IMR-90 (cell line): ENCODE measurements at regions not wholly inside any gene's neighbourhood (a gene's known extent, or its start where the extent isn't known, plus 50 kb on each side); places are given as distances from the start of the nearest gene placed in this dataset.

ENCODE experiments used
- CHD1 ChIP-seq: IDR thresholded peaks from 2 replicates; pipeline ENCODE4 v1.6.1; 2012; ENCODE audit warnings: low read depth, low read length, improper control_type of control experiment
- CTCF ChIP-seq: conservative IDR thresholded peaks from 2 replicates; pipeline ENCODE4 v1.5.1; 2012; ENCODE audit warnings: mild to moderate bottlenecking, low read depth, low read length, improper control_type of control experiment
- MAFK ChIP-seq: IDR thresholded peaks from 2 replicates; pipeline ENCODE4 v1.6.1; 2012; ENCODE audit warnings: low read depth, low read length, improper control_type of control experiment
- MXI1 ChIP-seq: IDR thresholded peaks from 2 replicates; pipeline ENCODE4 v1.6.1; 2012; ENCODE audit warnings: low read depth, mild to moderate bottlenecking, low read length, moderate library complexity, borderline replicate concordance
- POLR2A ChIP-seq: IDR thresholded peaks from 2 replicates; pipeline ENCODE4 v1.6.1; 2012; ENCODE audit warnings: mild to moderate bottlenecking, low read depth, low read length
- RAD21 ChIP-seq: IDR thresholded peaks from 2 replicates; pipeline ENCODE4 v1.6.1; 2012; ENCODE audit warnings: low read length, improper control_type of control experiment
- RCOR1 ChIP-seq: IDR thresholded peaks from 2 replicates; pipeline ENCODE4 v1.6.1; 2012; ENCODE audit warnings: mild to moderate bottlenecking, low read length, improper control_type of control experiment; ENCODE audit not compliant: insufficient replicate concordance
- SMC3 ChIP-seq: fragments of 150-350 bp; IDR thresholded peaks from 2 replicates; pipeline ENCODE4 v1.6.1; 2016; ENCODE audit warnings: low read depth, mild to moderate bottlenecking, antibody characterized with exemption, low read length, moderate library complexity
- USF2 ChIP-seq: fragments of 150-350 bp; IDR thresholded peaks from 2 replicates; pipeline ENCODE4 v1.6.1; 2017; ENCODE audit warnings: mild to moderate bottlenecking, antibody characterized with exemption, low read length, low read depth

- TF ChIP-seq CTCF (no peak), USF2 (no peak), MAFK (no peak), CHD1 (no peak), POLR2A (no peak), RCOR1 (no peak), RAD21 (no peak), MXI1 (no peak), SMC3 (no peak)
Measured at GRCh38 chr9:117927354-117927753, 223.2 kb downstream of the TLR4 start.
